ENCODE measurements at regions not wholly inside any gene's neighbourhood (a gene's known extent, or its start where the extent isn't known, plus 50 kb on each side); places are given as distances from the start of the nearest gene placed in this dataset.

GRCh38 chr15:94041746-94042145 is 189.6 kb upstream of the MCTP2 start:
- no peak overlapping the region for H3K27ac ChIP-seq (ENCODE audit: low read depth, low read length)
- no peak overlapping the region for H3K14ac ChIP-seq (ENCODE audit: insufficient read length)
- no peaks in the 10 kb centered on the region for H3K4me1 ChIP-seq (replicated peaks in 1 of 4; ENCODE audit: control insufficient read depth in 3 of 4, insufficient read depth in 4 of 4, low read length in 3 of 4)
- no peaks in the 10 kb centered on the region for H3K27me3 ChIP-seq (replicated peaks in 1 of 4; ENCODE audit: control insufficient read depth in 3 of 4, extremely low read depth in 1 of 4, insufficient read depth in 3 of 4, low read length in 3 of 4)
- H3K36me3 ChIP-seq (ENCODE audit: control insufficient read depth in 2 of 4, insufficient read depth in 4 of 4, low read length in 3 of 4): no peaks in the 10 kb centered on the region
- no peaks in the 10 kb centered on the region for H4K20me1 ChIP-seq (replicated peaks in 1 of 2; ENCODE audit: control insufficient read depth in 1 of 2, insufficient read depth in 2 of 2, low read length in 2 of 2)
- no peaks in the 10 kb centered on the region for H3K79me2 ChIP-seq (ENCODE audit: control insufficient read depth in 1 of 2, insufficient read depth in 2 of 2, low read length in 2 of 2)
- H3K9me3 ChIP-seq (ENCODE audit: insufficient read depth in 2 of 2, low read depth in 1 of 2, low read length in 1 of 2): no peaks in the 10 kb centered on the region
- no peaks in the 10 kb centered on the region for H3K23me2 ChIP-seq (ENCODE audit: low read depth, low read length)
- H4K5ac ChIP-seq (ENCODE audit: insufficient read length, low read depth, low read length): no peak overlapping the region
- H2AFZ ChIP-seq (ENCODE audit: low read length): no peak overlapping the region
- no peak overlapping the region for H4K8ac ChIP-seq (ENCODE audit: extremely low read depth, insufficient read depth, low read length)
- CTCF ChIA-PET (ENCODE audit: partially characterized antibody): interaction anchor here (1.1 kb wide), 1 partner anchor 21 kb away, joined by 4 read pairs; no protein-coding TSS in a partner anchor
- no peak overlapping the region for H3K56ac ChIP-seq (replicated peaks; ENCODE audit: insufficient read length, low read depth, low read length)
- H3K9ac ChIP-seq (replicated peaks in 1 of 4; ENCODE audit: extremely low read depth in 1 of 4, low read depth in 3 of 4, low read length in 3 of 4): no peak overlapping the region
- no peak overlapping the region for H3K4me3 ChIP-seq (ENCODE audit: extremely low read depth in 1 of 4, insufficient read depth in 2 of 4, low read depth in 3 of 4, low read length in 4 of 4)
- WGBS, 2 experiments (ENCODE audit: extremely low coverage in 1 of 2, insufficient coverage in 1 of 2, insufficient read length in 1 of 2, insufficient replicate concordance in 2 of 2, low coverage in 1 of 2, low lambda C conversion rate in 2 of 2, missing lambda C conversion rate in 1 of 2): 95% methylated on average over 3 of the region's 3 CpGs; no CpG with 5 or more reads in 1 of the 2 experiments
- FAIRE-seq: no peak
- POLR2A ChIA-PET (ENCODE audit: partially characterized antibody): no interaction called here
- H4K91ac ChIP-seq (replicated peaks; ENCODE audit: insufficient read length, low read length): no peak overlapping the region
- H2BK120ac ChIP-seq (replicated peaks; ENCODE audit: low read depth, low read length): no peak overlapping the region
- no peak overlapping the region for H3K4ac ChIP-seq (replicated peaks; ENCODE audit: insufficient read length, low read depth, low read length)
- H2BK20ac ChIP-seq (ENCODE audit: low read length): no peak overlapping the region
- DNase-seq (ENCODE audit: low read depth in 1 of 2, low spot score in 2 of 2): no peak
- H2BK5ac ChIP-seq (ENCODE audit: low read depth, low read length): no peak overlapping the region
- no peak overlapping the region for H3K4me2 ChIP-seq (ENCODE audit: insufficient read depth in 1 of 2, low read depth in 2 of 2, low read length in 2 of 2)
- no peak overlapping the region for H3K23ac ChIP-seq (ENCODE audit: insufficient read length)
- H2BK15ac ChIP-seq (ENCODE audit: low read length): no peak overlapping the region
- H3K18ac ChIP-seq (ENCODE audit: extremely low read depth, low read length): no peak overlapping the region
- TF ChIP-seq SUZ12 (IDR thresholded peaks at IDR 0.05; ENCODE audit: low read length) (no peak), POU5F1 (IDR thresholded peaks at IDR 0.05; ENCODE audit: low read depth, low read length) (no peak), SP2 (IDR thresholded peaks at IDR 0.05; ENCODE audit: low read length) (no peak), SP4 (IDR thresholded peaks at IDR 0.05; ENCODE audit: low read length) (no peak), KDM1A (IDR thresholded peaks at IDR 0.05; ENCODE audit: borderline replicate concordance, low read length) (no peak), EZH2 (IDR thresholded peaks at IDR 0.05; ENCODE audit: low read depth, low read length, severe bottlenecking) (no peak), TBP (IDR thresholded peaks at IDR 0.05; ENCODE audit: low read depth, low read length) (no peak), CHD1 (IDR thresholded peaks at IDR 0.05; ENCODE audit: low read depth, low read length) (no peak), RFX5 (IDR thresholded peaks at IDR 0.05; ENCODE audit: borderline replicate concordance, low read depth, low read length) (no peak), SIX5 (IDR thresholded peaks at IDR 0.05; ENCODE audit: low read depth, low read length) (no peak), NRF1 (IDR thresholded peaks at IDR 0.05; ENCODE audit: low read depth, low read length) (no peak)
- H3K79me1 ChIP-seq (ENCODE audit: low read depth, low read length): no peaks in the 10 kb centered on the region
- no peak overlapping the region for H2BK12ac ChIP-seq (ENCODE audit: low read depth, low read length)
- H2AK5ac ChIP-seq (ENCODE audit: low read depth, low read length): no peak overlapping the region

Data from H1 (cell line).